H1 (cell line): ENCODE measurements at regions not wholly inside any gene's neighbourhood (a gene's known extent, or its start where the extent isn't known, plus 50 kb on each side); places are given as distances from the start of the nearest gene placed in this dataset.

Source experiments
- CTCF ChIA-PET: fragments of 300-600 bp; sonication (Branson Sonifier 250); formaldehyde crosslinking; loops from one replicate; lab custom pipeline; 2021; ENCODE audit not compliant: partially characterized antibody; lab: Charles Lee
- POLR2A ChIA-PET: fragments of 300-600 bp; sonication (Branson Sonifier 250); formaldehyde crosslinking; loops from one replicate; lab custom pipeline; 2021; ENCODE audit warnings: inconsistent platforms; ENCODE audit not compliant: partially characterized antibody; lab: Charles Lee
- DNase-seq, 2 experiments: peaks; one replicate each; pipeline versions ENCODE4 v3.0.0 to v3.0.0-alpha.2; 2010 to 2022; ENCODE audit warnings: low spot score in 2 of 2, low read depth in 1 of 2, mixed read lengths in 1 of 2
- FAIRE-seq: peaks from 2 replicates; lab custom pipeline; 2011; peaks lifted over from hg19 to GRCh38; lab: Jason Lieb, UNC
- H2AFZ ChIP-seq: 2 replicates; pipeline ENCODE4 v1.8.1; 2012; ENCODE audit warnings: low read length, inconsistent platforms
- H2AK5ac ChIP-seq: 2 replicates; pipeline ENCODE4 v1.6.1; 2013; ENCODE audit warnings: low read depth, low read length
- H2BK120ac ChIP-seq: replicated peaks from 2 replicates; pipeline ENCODE3; 2013; ENCODE audit warnings: low read depth, low read length, inconsistent platforms
- H2BK12ac ChIP-seq: 2 replicates; pipeline ENCODE4 v1.6.1; 2013; ENCODE audit warnings: low read depth, low read length
- H2BK15ac ChIP-seq: 2 replicates; pipeline ENCODE4 v1.6.1; 2013; ENCODE audit warnings: low read length
- H2BK20ac ChIP-seq: 2 replicates; pipeline ENCODE4 v1.6.1; 2013; ENCODE audit warnings: low read length
- H2BK5ac ChIP-seq: 2 replicates; pipeline ENCODE4 v1.6.1; 2013; ENCODE audit warnings: low read depth, low read length
- H3K14ac ChIP-seq: 2 replicates; pipeline ENCODE4 v1.6.1; 2013; ENCODE audit warnings: inconsistent platforms; ENCODE audit not compliant: insufficient read length
- H3K18ac ChIP-seq: 2 replicates; pipeline ENCODE4 v1.6.1; 2013; ENCODE audit warnings: low read length; ENCODE audit errors: extremely low read depth
- H3K23ac ChIP-seq: 2 replicates; pipeline ENCODE4 v1.6.1; 2013; ENCODE audit warnings: inconsistent platforms; ENCODE audit not compliant: insufficient read length
- H3K23me2 ChIP-seq: 2 replicates; pipeline ENCODE4 v1.6.1; 2013; ENCODE audit warnings: low read depth, low read length
- H3K27ac ChIP-seq: 2 replicates; pipeline ENCODE4 v1.6.1; 2011; ENCODE audit warnings: low read depth, low read length, inconsistent platforms
- H3K27me3 ChIP-seq, 4 experiments: replicated peaks in 1 of 4; 1 replicate in 1 of 4; 2 replicates in 3 of 4; pipeline versions ENCODE4 v1.6.1 to v1.8.1; 2011 to 2013; ENCODE audit warnings: low read length in 3 of 4, mild to moderate bottlenecking in 3 of 4, inconsistent platforms in 2 of 4, mixed read lengths in 2 of 4, moderate library complexity in 1 of 4; ENCODE audit not compliant: control insufficient read depth in 3 of 4, insufficient read depth in 3 of 4; ENCODE audit errors: extremely low read depth in 1 of 4
- H3K36me3 ChIP-seq, 4 experiments: 2 replicates each; pipeline versions ENCODE4 v1.6.1 to v1.8.1; 2011 to 2013; ENCODE audit warnings: mild to moderate bottlenecking in 4 of 4, low read length in 3 of 4, moderate library complexity in 2 of 4, control low read depth in 1 of 4, inconsistent platforms in 1 of 4; ENCODE audit not compliant: insufficient read depth in 4 of 4, control insufficient read depth in 2 of 4
- H3K4ac ChIP-seq: replicated peaks from 2 replicates; pipeline ENCODE3; 2013; ENCODE audit warnings: low read length, low read depth, mixed read lengths, inconsistent platforms; ENCODE audit not compliant: insufficient read length
- H3K4me1 ChIP-seq, 4 experiments: replicated peaks in 1 of 4; 1 replicate in 1 of 4; 2 replicates in 3 of 4; pipeline versions ENCODE4 v1.6.1 to v1.8.1; 2011 to 2013; ENCODE audit warnings: low read length in 3 of 4, inconsistent platforms in 2 of 4, mixed read lengths in 1 of 4; ENCODE audit not compliant: insufficient read depth in 4 of 4, control insufficient read depth in 3 of 4
- H3K4me2 ChIP-seq, 2 experiments: 2 replicates each; pipeline versions ENCODE4 v1.6.1 to v1.8.1; 2011 to 2013; ENCODE audit warnings: low read depth in 2 of 2, low read length in 2 of 2, control low read depth in 1 of 2, inconsistent platforms in 1 of 2, mild to moderate bottlenecking in 1 of 2; ENCODE audit not compliant: insufficient read depth in 1 of 2
- H3K4me3 ChIP-seq, 4 experiments: fragments of 200-600, 300-600 bp in 1 of 4; sonication (generic), shearing (Covaris generic), sonication (Bioruptor Twin) in 1 of 4; 2 replicates each; pipeline versions ENCODE4 v1.5.1 to v1.8.1; 2011 to 2016; ENCODE audit warnings: low read length in 4 of 4, low read depth in 3 of 4, control low read depth in 2 of 4, inconsistent platforms in 2 of 4, mild to moderate bottlenecking in 2 of 4, mixed read lengths in 1 of 4, moderate library complexity in 1 of 4; ENCODE audit not compliant: insufficient read depth in 2 of 4; ENCODE audit errors: extremely low read depth in 1 of 4
- H3K56ac ChIP-seq: replicated peaks from 2 replicates; pipeline ENCODE3; 2013; ENCODE audit warnings: low read depth, mild to moderate bottlenecking, mixed read lengths, low read length, inconsistent platforms; ENCODE audit not compliant: insufficient read length
- H3K79me1 ChIP-seq: 2 replicates; pipeline ENCODE4 v1.6.1; 2013; ENCODE audit warnings: low read depth, low read length, control low read depth
- H3K79me2 ChIP-seq, 2 experiments: 2 replicates each; pipeline versions ENCODE4 v1.6.1 to v1.8.1; 2012 to 2013; ENCODE audit warnings: low read length in 2 of 2, mild to moderate bottlenecking in 2 of 2, inconsistent platforms in 1 of 2; ENCODE audit not compliant: insufficient read depth in 2 of 2, control insufficient read depth in 1 of 2
- H3K9ac ChIP-seq, 4 experiments: replicated peaks in 1 of 4; 1 replicate in 1 of 4; 2 replicates in 3 of 4; pipeline versions ENCODE4 v1.6.1 to v1.8.1; 2011 to 2013; ENCODE audit warnings: low read depth in 3 of 4, low read length in 3 of 4, control low read depth in 2 of 4, mild to moderate bottlenecking in 2 of 4, moderate library complexity in 2 of 4, inconsistent platforms in 1 of 4; ENCODE audit errors: extremely low read depth in 1 of 4
- H3K9me3 ChIP-seq, 2 experiments: 2 replicates each; pipeline versions ENCODE4 v1.6.1 to v1.8.1; 2012 to 2013; ENCODE audit warnings: mild to moderate bottlenecking in 2 of 2, moderate library complexity in 2 of 2, control low read depth in 1 of 2, inconsistent platforms in 1 of 2, low read depth in 1 of 2, low read length in 1 of 2, mixed read lengths in 1 of 2; ENCODE audit not compliant: insufficient read depth in 2 of 2
- H4K20me1 ChIP-seq, 2 experiments: replicated peaks in 1 of 2; 2 replicates each; pipeline versions ENCODE3 to v1.8.1; 2011 to 2013; ENCODE audit warnings: inconsistent platforms in 2 of 2, low read length in 2 of 2, mild to moderate bottlenecking in 1 of 2; ENCODE audit not compliant: insufficient read depth in 2 of 2, control insufficient read depth in 1 of 2
- H4K5ac ChIP-seq: 2 replicates; pipeline ENCODE4 v1.6.1; 2013; ENCODE audit warnings: low read length, low read depth, mixed read lengths, inconsistent platforms; ENCODE audit not compliant: insufficient read length
- H4K8ac ChIP-seq: 2 replicates; pipeline ENCODE4 v1.8.0; 2013; ENCODE audit warnings: mild to moderate bottlenecking, moderate library complexity, low read length, inconsistent platforms; ENCODE audit not compliant: insufficient read depth; ENCODE audit errors: extremely low read depth
- H4K91ac ChIP-seq: replicated peaks from 2 replicates; pipeline ENCODE3; 2013; ENCODE audit warnings: low read length, mixed read lengths, inconsistent platforms; ENCODE audit not compliant: insufficient read length
- RFX5 ChIP-seq: IDR thresholded peaks from 2 replicates; pipeline ENCODE4 v1.6.1; 2011; ENCODE audit warnings: low read depth, low read length, improper control_type of control experiment, borderline replicate concordance
- RXRA ChIP-seq: IDR thresholded peaks from 2 replicates; pipeline ENCODE4 v1.6.1; 2011; ENCODE audit warnings: low read depth, mild to moderate bottlenecking, low read length, moderate library complexity; ENCODE audit not compliant: insufficient read depth
- SRF ChIP-seq: IDR thresholded peaks from 2 replicates; pipeline ENCODE4 v1.6.1; 2011; ENCODE audit warnings: mild to moderate bottlenecking, low read depth, low read length, moderate library complexity
- WGBS, 2 experiments: shearing (Covaris generic) in 1 of 2; methylation state at CpG; one replicate each; pipeline versions ENCODE4 v1.1.6 to v1.1.7; 2013 to 2015; ENCODE audit warnings: low lambda C conversion rate in 2 of 2, mixed read lengths in 2 of 2, inconsistent platforms in 1 of 2, low coverage in 1 of 2, missing lambda C conversion rate in 1 of 2; ENCODE audit not compliant: insufficient replicate concordance in 2 of 2, insufficient coverage in 1 of 2, insufficient read length in 1 of 2; ENCODE audit errors: extremely low coverage in 1 of 2, missing lambda C conversion rate in 1 of 2; 5-methylcytosine and 5-hydroxymethylcytosine counted together

DNA sequence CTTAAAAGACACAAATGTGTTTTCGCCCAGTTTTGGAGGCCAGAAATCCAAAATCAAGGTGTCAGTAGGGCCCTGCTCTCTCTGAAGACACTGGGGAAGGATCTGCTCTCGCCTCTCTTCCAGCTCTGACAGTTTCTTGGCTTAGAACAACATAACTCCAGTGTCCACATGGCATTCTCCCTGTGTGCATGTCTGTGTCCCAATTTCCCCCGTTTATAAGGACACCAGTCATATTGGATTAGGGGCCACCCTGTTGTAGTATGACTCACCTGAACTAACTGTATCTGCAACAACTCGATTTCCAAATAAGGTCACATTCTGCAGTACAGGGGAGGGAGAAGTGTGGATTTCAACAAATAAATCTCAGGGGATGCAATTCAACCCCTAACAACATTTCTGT is 263.2 kb downstream of the SS18 start:
- no peaks in the 10 kb centered on the region for H4K20me1 ChIP-seq
- H3K4me2 ChIP-seq = no peak overlapping the region
- H2AFZ ChIP-seq = no peak overlapping the region
- no peak overlapping the region for H3K27ac ChIP-seq
- no peak overlapping the region for H2BK15ac ChIP-seq
- H3K4ac ChIP-seq = no peak overlapping the region
- H4K91ac ChIP-seq = no peak overlapping the region
- no peaks in the 10 kb centered on the region for H3K23me2 ChIP-seq
- no peak overlapping the region for H2BK120ac ChIP-seq
- no peaks in the 10 kb centered on the region for H3K27me3 ChIP-seq
- H2BK5ac ChIP-seq = no peak overlapping the region
- no peak overlapping the region for H4K8ac ChIP-seq
- no peak overlapping the region for H3K4me3 ChIP-seq
- H3K23ac ChIP-seq = no peak overlapping the region
- H3K14ac ChIP-seq = no peak overlapping the region
- peaks cover 0 to 3% (median 0%) of the 10 kb centered on the region in 4 experiments; a peak in 1 of 7 replicates for H3K4me1 ChIP-seq
- no peak for DNase-seq
- no peaks in the 10 kb centered on the region for H3K36me3 ChIP-seq
- no peaks in the 10 kb centered on the region for H3K79me2 ChIP-seq
- TF ChIP-seq RFX5 = no peak
- 0 out of 2 replicates have a peak, but pooled peaks have one; percentile 29 for TF ChIP-seq SRF
- no peak for TF ChIP-seq RXRA
- H3K9me3 ChIP-seq = no peaks in the 10 kb centered on the region
- no peak overlapping the region for H4K5ac ChIP-seq
- ChIA-PET CTCF (interaction anchor here (0.6 to 1.2 kb wide), 4 partner anchors 32 to 155 kb away, joined by 3 to 5 read pairs (median 4); no protein-coding TSS in a partner anchor), POLR2A (no interaction called here)
- WGBS, 2 experiments = 85% methylated on average over 4 of the region's 4 CpGs; no CpG with 5 or more reads in 1 of the 2 experiments
- H3K18ac ChIP-seq = no peak overlapping the region
- H2AK5ac ChIP-seq = no peak overlapping the region
- FAIRE-seq = no peak
- no peak overlapping the region for H2BK12ac ChIP-seq
- no peak overlapping the region for H3K56ac ChIP-seq
- H3K79me1 ChIP-seq = no peaks in the 10 kb centered on the region
- no peak overlapping the region for H3K9ac ChIP-seq
- H2BK20ac ChIP-seq = no peak overlapping the region
